GM12873 (cell line): ENCODE measurements at regions not wholly inside any gene's neighbourhood (a gene's known extent, or its start where the extent isn't known, plus 50 kb on each side); places are given as distances from the start of the nearest gene placed in this dataset.

Source experiments
- CTCF ChIP-seq: IDR thresholded peaks from 2 replicates; pipeline ENCODE4 v1.5.1; 2012; ENCODE audit warnings: low read depth, mild to moderate bottlenecking, moderate library complexity, low read length, control low read depth; ENCODE audit not compliant: insufficient read depth; ENCODE audit errors: missing control alignments

- TF ChIP-seq CTCF = no peak
Observed at GRCh38 chr4:107312366-107312765, 276.3 kb upstream of the DKK2 start.

- TF ChIP-seq CTCF = no peak
Observed at GRCh38 chr4:107304699-107305286, 268.7 kb upstream of the DKK2 start.

DNA sequence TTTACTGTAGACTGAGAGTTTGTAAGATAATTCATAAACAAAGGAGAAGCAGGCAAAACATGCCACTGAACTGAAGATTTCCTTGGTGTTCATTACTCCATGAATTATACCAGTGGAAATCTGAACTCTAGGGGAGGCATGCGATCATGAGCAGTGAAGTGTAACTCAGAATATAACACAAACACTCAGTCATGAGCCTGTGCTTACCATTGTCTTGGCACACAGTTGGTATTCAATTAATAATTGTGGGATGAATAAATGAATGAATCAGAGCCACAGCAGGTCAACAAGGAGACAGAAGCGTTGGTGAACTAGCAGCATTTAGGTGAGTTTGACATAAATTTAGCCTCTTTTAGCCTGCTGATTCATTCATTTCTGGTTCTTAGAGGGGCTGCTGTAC lies 263.5 kb upstream of the DKK2 start:
- TF ChIP-seq CTCF = no peak

- no peak for TF ChIP-seq CTCF
Observed at GRCh38 chr4:107292979-107293378, 256.9 kb upstream of the DKK2 start.

- TF ChIP-seq CTCF = no peak
Observed at GRCh38 chr4:107283587-107284559, 247.8 kb upstream of the DKK2 start.

DNA sequence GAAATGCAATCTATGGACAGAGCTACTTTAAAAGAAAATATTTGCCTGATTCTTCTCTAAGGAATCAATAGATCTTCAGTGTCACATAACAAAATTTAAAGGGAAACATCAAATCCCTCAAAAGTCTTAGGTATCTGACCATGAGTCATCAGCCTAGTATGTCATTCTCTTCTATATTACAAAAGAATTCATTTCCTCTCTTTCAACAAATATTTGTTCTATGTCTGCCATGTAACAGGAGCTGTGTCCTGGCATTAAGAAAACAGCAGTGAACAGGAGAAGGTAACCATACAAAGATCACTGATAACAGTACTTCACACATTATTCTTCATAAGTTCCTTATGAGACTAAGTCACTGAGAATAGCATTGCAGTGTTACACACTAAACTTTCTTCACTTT lies 243.6 kb upstream of the DKK2 start:
- no peak for TF ChIP-seq CTCF

GRCh38 chr4:107278791-107279483 lies 242.8 kb upstream of the DKK2 start:
- TF ChIP-seq CTCF = no peak
